ENCODE measurements at regions not wholly inside any gene's neighbourhood (a gene's known extent, or its start where the extent isn't known, plus 50 kb on each side); places are given as distances from the start of the nearest gene placed in this dataset.
"Not testable (repeated sequence)": the region's sequence is repeated elsewhere in the genome, so short reads cannot be mapped to it uniquely, and the experiment has no call there.

- not testable (repeated sequence) for DNase-seq
These were observed 76.5 kb upstream of the NR5A2 start for GRCh38 chr1:199951005-199951404.

GRCh38 chr1:199953651-199954050 is 73.9 kb upstream of the NR5A2 start:
- DNase-seq = no peak

- peak; percentile 71 for DNase-seq
These were observed 72.8 kb upstream of the NR5A2 start for GRCh38 chr1:199954699-199955098.

GRCh38 chr1:199955235-199955634 is 72.3 kb upstream of the NR5A2 start:
- no peak for DNase-seq

- DNase-seq = no peak
These were observed 71.5 kb upstream of the NR5A2 start for GRCh38 chr1:199956005-199956404.

GRCh38 chr1:199959033-199959774 is 68.3 kb upstream of the NR5A2 start:
- no peak for DNase-seq

GRCh38 chr1:199959775-199960110 is 67.8 kb upstream of the NR5A2 start:
- no peak for DNase-seq

GRCh38 chr1:199970125-199970524 is 57.4 kb upstream of the NR5A2 start:
- DNase-seq = no peak

GRCh38 chr1:199976496-199977144 is 50.9 kb upstream of the NR5A2 start:
- DNase-seq = no peak
